Activated B cell treated with CpG ODN at 0.5 μM for 24 hours (primary cell): ENCODE measurements at regions not wholly inside any gene's neighbourhood (a gene's known extent, or its start where the extent isn't known, plus 50 kb on each side); places are given as distances from the start of the nearest gene placed in this dataset.
A peak's percentile ranks its signal among the peaks of the same experiment; 100 is the strongest.

Experiments
- ATAC-seq: fragments of 200-7000 bp; cut with Tn5 transposase; one replicate; pipeline ENCODE4 v1.10.0; 2021; ENCODE audit warnings: low read depth, mild to moderate bottlenecking, moderate library complexity
- CTCF ChIA-PET: fragments of 350-600 bp; sonication (Branson Sonifier 250); formaldehyde crosslinking; loops from one replicate; lab custom pipeline; 2021; ENCODE audit warnings: antibody characterized with exemption; lab: Charles Lee
- POLR2A ChIA-PET: fragments of 350-600 bp; sonication (Branson Sonifier 250); formaldehyde crosslinking; loops from one replicate; lab custom pipeline; 2021; ENCODE audit warnings: antibody characterized with exemption; lab: Charles Lee
- DNase-seq: peaks from one replicate; pipeline ENCODE4 v3.0.0; 2022
- H3K27ac Mint-ChIP-seq: one replicate; pipeline ENCODE4 v1.8.0; 2020; ENCODE audit warnings: mixed read lengths
- H3K27me3 Mint-ChIP-seq: one replicate; pipeline ENCODE4 v1.8.0; 2021; ENCODE audit warnings: mixed read lengths
- H3K36me3 Mint-ChIP-seq: one replicate; pipeline ENCODE4 v1.8.0; 2021; ENCODE audit warnings: low read depth, mixed read lengths
- H3K4me1 Mint-ChIP-seq: one replicate; pipeline ENCODE4 v1.8.0; 2021; ENCODE audit warnings: mixed read lengths
- H3K4me3 Mint-ChIP-seq: one replicate; pipeline ENCODE4 v1.8.0; 2020; ENCODE audit warnings: mild to moderate bottlenecking, mixed read lengths
- H3K9me3 Mint-ChIP-seq: one replicate; pipeline ENCODE4 v1.8.0; 2020; ENCODE audit warnings: mixed read lengths
- CTCF ChIP-seq: fragments of 200-600 bp; IDR thresholded peaks from one replicate; pipeline ENCODE4 v1.8.0; 2022; ENCODE audit warnings: antibody characterized with exemption, mild to moderate bottlenecking
- intact Hi-C: fragments of 100-400 bp; cut with micrococcal nuclease; formaldehyde crosslinking; loops from one replicate; pipeline ENCODE4 v1.15.1; 2024

- POLR2A ChIA-PET, result no interaction called here
- no peak for DNase-seq
- peaks cover 2% of the 10 kb centered on the region for H3K27me3 Mint-ChIP-seq
Measured at GRCh38 chr3:13722178-13722577, 157.7 kb downstream of the WNT7A start.

DNA sequence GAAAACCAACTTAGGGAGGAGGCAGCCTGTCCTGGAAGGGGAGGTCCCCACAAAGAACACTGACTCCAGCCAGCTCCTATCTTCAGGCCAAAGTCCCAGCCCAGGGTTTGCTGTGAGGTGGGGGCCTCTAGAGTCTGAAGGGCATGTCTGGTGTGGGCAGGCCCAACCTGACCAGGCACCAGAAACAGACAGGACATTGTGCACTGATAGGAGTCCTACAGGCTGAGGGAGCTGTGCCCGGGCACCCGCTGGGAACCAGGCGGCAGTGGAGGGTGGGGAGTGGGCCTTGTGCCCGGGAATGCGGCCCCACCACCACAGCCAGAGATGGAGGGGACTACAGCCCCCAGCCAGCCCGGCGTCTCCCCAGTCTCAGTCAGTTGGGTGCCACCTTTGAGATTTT lies 161.4 kb downstream of the WNT7A start:
- intact Hi-C loops, result no loop called here
- no peaks in the 10 kb centered on the region for H3K4me1 Mint-ChIP-seq
- ATAC-seq (no peak), DNase-seq (peak; percentile 3)
- H3K36me3 Mint-ChIP-seq, result no peaks in the 10 kb centered on the region
- no peak overlapping the region for H3K4me3 Mint-ChIP-seq
- ChIA-PET CTCF (no interaction called here), POLR2A (no interaction called here)
- no peak overlapping the region for H3K27ac Mint-ChIP-seq
- H3K9me3 Mint-ChIP-seq, result peaks cover 21% of the 10 kb centered on the region
- H3K27me3 Mint-ChIP-seq, result peaks cover 4% of the 10 kb centered on the region
- TF ChIP-seq CTCF, result no peak

More at GRCh38 chr3:13722178-13722577, 157.7 kb downstream of the WNT7A start:
- intact Hi-C loops, result no loop called here
- TF ChIP-seq CTCF, result no peak
- H3K36me3 Mint-ChIP-seq, result no peaks in the 10 kb centered on the region
- H3K9me3 Mint-ChIP-seq, result peaks cover 10% of the 10 kb centered on the region
- ATAC-seq, result no peak
- no peak overlapping the region for H3K27ac Mint-ChIP-seq
- no peaks in the 10 kb centered on the region for H3K4me1 Mint-ChIP-seq
- CTCF ChIA-PET, result no interaction called here
- no peak overlapping the region for H3K4me3 Mint-ChIP-seq

GRCh38 chr3:13718000-13718399 lies 161.9 kb downstream of the WNT7A start:
- DNase-seq, result no peak
- no peak overlapping the region for H3K27ac Mint-ChIP-seq
- H3K4me3 Mint-ChIP-seq, result no peak overlapping the region
- ATAC-seq, result no peak
- ChIA-PET POLR2A (no interaction called here), CTCF (no interaction called here)
- no peak for TF ChIP-seq CTCF
- no peaks in the 10 kb centered on the region for H3K36me3 Mint-ChIP-seq
- H3K27me3 Mint-ChIP-seq, result peaks cover 4% of the 10 kb centered on the region
- intact Hi-C loops, result no loop called here
- no peaks in the 10 kb centered on the region for H3K4me1 Mint-ChIP-seq
- peaks cover 23% of the 10 kb centered on the region for H3K9me3 Mint-ChIP-seq

- intact Hi-C loops, result no loop called here
- CTCF ChIA-PET, result no interaction called here
- Mint-ChIP-seq H3K9me3 (peaks cover 19% of the 10 kb centered on the region), H3K4me1 (no peaks in the 10 kb centered on the region), H3K36me3 (no peaks in the 10 kb centered on the region), H3K27me3 (peaks cover 5% of the 10 kb centered on the region), H3K27ac (no peak overlapping the region), H3K4me3 (no peak overlapping the region)
- ATAC-seq (no peak), DNase-seq (no peak)
- no peak for TF ChIP-seq CTCF
- POLR2A ChIA-PET, result no interaction called here
Measured at GRCh38 chr3:13717222-13717895, 162.5 kb downstream of the WNT7A start.

DNA sequence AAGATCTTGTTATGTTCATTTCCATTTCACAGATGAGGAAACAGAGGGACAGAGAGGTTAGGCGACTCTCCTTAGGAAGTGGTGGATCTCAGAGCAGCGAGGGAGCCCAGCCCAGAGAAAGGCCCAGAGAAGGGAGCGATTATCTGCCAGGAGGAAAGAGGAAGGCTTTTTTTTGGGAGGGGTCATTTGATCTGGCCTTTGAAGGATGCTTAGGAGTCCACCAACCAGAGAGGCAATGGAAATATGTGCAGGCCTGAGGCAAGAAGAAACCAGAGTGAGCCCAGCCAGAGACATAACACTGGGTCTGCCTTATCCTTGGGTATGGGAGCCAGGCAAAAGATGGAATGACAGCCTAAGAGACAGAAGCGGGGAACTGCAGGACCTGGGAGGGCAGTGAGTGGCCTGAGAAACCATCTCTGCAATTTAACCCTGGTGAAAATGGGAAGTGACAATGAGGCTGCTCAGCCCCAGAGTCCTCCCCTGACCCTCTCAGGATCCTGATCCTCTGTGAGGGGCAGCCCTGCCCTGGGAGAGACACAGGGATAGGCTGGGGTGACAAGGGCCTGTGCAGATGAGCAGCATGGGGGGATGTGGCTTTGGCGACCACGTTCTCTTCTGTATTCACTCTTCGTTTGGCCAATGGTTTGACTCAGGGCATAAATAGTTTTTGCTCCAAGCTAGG lies 163.2 kb downstream of the WNT7A start:
- Mint-ChIP-seq H3K27me3 (peaks cover 4% of the 10 kb centered on the region), H3K9me3 (peaks cover 22% of the 10 kb centered on the region), H3K36me3 (no peaks in the 10 kb centered on the region), H3K4me1 (no peaks in the 10 kb centered on the region), H3K4me3 (no peak overlapping the region), H3K27ac (no peak overlapping the region)
- no peak for DNase-seq
- ChIA-PET CTCF (no interaction called here), POLR2A (no interaction called here)
- no peak for ATAC-seq
- no peak for TF ChIP-seq CTCF
- intact Hi-C loops, result no loop called here
